Superior temporal gyrus (tissue), 1 donor: ENCODE measurements at regions not wholly inside any gene's neighbourhood (a gene's known extent, or its start where the extent isn't known, plus 50 kb on each side); places are given as distances from the start of the nearest gene placed in this dataset.

Source experiments
- DNase-seq: peaks from one replicate; pipeline ENCODE4 v3.0.0-alpha.2; 2016; ENCODE audit errors: extremely low spot score

- no peak for DNase-seq
Observed at GRCh38 chrX:116226665-116227484, 56.3 kb downstream of the AGTR2 start.

GRCh38 chrX:116230130-116230898, 59.8 kb downstream of the AGTR2 start:
- no peak for DNase-seq

- no peak for DNase-seq
Observed at GRCh38 chrX:116232833-116233232, 62.3 kb downstream of the AGTR2 start.

GRCh38 chrX:116236666-116237065, 66.1 kb downstream of the AGTR2 start:
- DNase-seq: no peak

- DNase-seq: no peak
Observed at GRCh38 chrX:116238093-116238492, 67.5 kb downstream of the AGTR2 start.

GRCh38 chrX:116238567-116239255, 68.2 kb downstream of the AGTR2 start:
- DNase-seq: no peak

GRCh38 chrX:116239944-116240840, 69.6 kb downstream of the AGTR2 start:
- no peak for DNase-seq

GRCh38 chrX:116241001-116241400, 70.5 kb downstream of the AGTR2 start:
- DNase-seq: no peak

- DNase-seq: no peak
Observed at GRCh38 chrX:116243039-116243438, 72.5 kb downstream of the AGTR2 start.

- no peak for DNase-seq
Observed at GRCh38 chrX:116246261-116246660, 75.7 kb downstream of the AGTR2 start.

GRCh38 chrX:116267511-116268040, 97.0 kb downstream of the AGTR2 start:
- no peak for DNase-seq

GRCh38 chrX:116272322-116272721, 101.8 kb downstream of the AGTR2 start:
- no peak for DNase-seq

GRCh38 chrX:116272861-116273260, 102.3 kb downstream of the AGTR2 start:
- DNase-seq: no peak

- no peak for DNase-seq
Observed at GRCh38 chrX:116276261-116276660, 105.7 kb downstream of the AGTR2 start.

- no peak for DNase-seq
Observed at GRCh38 chrX:116277351-116278225, 107.0 kb downstream of the AGTR2 start.

GRCh38 chrX:116278826-116279225, 108.3 kb downstream of the AGTR2 start:
- no peak for DNase-seq

- no peak for DNase-seq
Observed at GRCh38 chrX:116281106-116281505, 110.6 kb downstream of the AGTR2 start.

- no peak for DNase-seq
Observed at GRCh38 chrX:116282751-116283150, 112.2 kb downstream of the AGTR2 start.

- no peak for DNase-seq
Observed at GRCh38 chrX:116284400-116284799, 113.9 kb downstream of the AGTR2 start.

- no peak for DNase-seq
Observed at GRCh38 chrX:116285501-116285900, 115.0 kb downstream of the AGTR2 start.
